Activated naive CD4-positive, alpha-beta T cell treated with anti-CD3 and anti-CD28 coated beads for 36 hours (primary cell): ENCODE measurements at regions not wholly inside any gene's neighbourhood (a gene's known extent, or its start where the extent isn't known, plus 50 kb on each side); places are given as distances from the start of the nearest gene placed in this dataset.
"Not testable (repeated sequence)": the region's sequence is repeated elsewhere in the genome, so short reads cannot be mapped to it uniquely, and the experiment has no call there.

ENCODE experiments used
- CTCF ChIA-PET: fragments of 350-600 bp; sonication (Branson Sonifier 250); formaldehyde crosslinking; loops from one replicate; lab custom pipeline; 2021; ENCODE audit warnings: antibody characterized with exemption; lab: Charles Lee
- DNase-seq: peaks from one replicate; pipeline ENCODE4 v3.0.0-alpha.2; 2020
- H3K27ac Mint-ChIP-seq: one replicate; pipeline ENCODE4 v1.8.0; 2021; ENCODE audit warnings: mild to moderate bottlenecking, mixed read lengths
- H3K27me3 Mint-ChIP-seq: one replicate; pipeline ENCODE4 v1.8.0; 2021; ENCODE audit warnings: low read depth, mixed read lengths
- H3K36me3 Mint-ChIP-seq: one replicate; pipeline ENCODE4 v1.8.0; 2021; ENCODE audit warnings: low read depth, mixed read lengths
- H3K4me1 Mint-ChIP-seq: one replicate; pipeline ENCODE4 v1.8.0; 2021; ENCODE audit warnings: low read depth, mixed read lengths
- H3K4me3 Mint-ChIP-seq: one replicate; pipeline ENCODE4 v1.8.0; 2021; ENCODE audit warnings: mild to moderate bottlenecking, moderate library complexity, mixed read lengths
- H3K9me3 Mint-ChIP-seq: one replicate; pipeline ENCODE4 v1.8.0; 2021; ENCODE audit warnings: mixed read lengths
- intact Hi-C: fragments of 100-400 bp; cut with micrococcal nuclease; formaldehyde crosslinking; loops from one replicate; pipeline ENCODE4 v1.15.1; 2023

DNA sequence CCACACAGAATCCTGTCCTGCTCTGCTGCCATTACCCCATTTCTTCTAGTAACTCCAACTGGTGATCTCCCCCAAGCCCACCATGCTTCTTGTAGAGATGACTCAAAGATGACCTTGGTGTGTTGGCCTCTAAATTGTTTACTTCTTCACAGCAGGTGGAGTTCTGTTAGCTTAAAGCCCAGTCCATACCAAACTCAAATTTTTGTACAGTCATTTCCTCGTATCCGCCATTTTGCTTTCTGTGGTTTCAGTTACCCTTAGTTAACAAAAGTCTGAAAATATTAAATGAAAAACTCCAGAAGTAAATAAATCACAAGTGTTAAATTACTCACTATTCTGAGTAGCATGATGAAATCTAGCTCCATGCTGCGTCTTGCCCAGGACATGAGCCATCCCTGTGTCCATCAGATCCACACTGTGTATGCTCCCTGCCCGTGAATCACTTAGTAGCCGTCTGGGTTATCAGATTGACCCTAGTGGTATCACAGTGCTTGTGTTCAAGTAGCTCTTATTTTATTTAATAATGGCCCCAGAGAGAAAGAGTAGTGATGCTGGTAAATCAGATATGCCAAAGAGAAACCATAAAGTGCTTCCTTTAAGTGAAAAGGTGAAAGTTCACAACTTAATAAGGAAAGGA lies 133.3 kb upstream of the NOL4 start:
- intact Hi-C loops, result no loop called here
- Mint-ChIP-seq H3K27me3 (no peaks in the 10 kb centered on the region), H3K27ac (no peak overlapping the region), H3K4me3 (no peak overlapping the region), H3K9me3 (peaks cover 2% of the 10 kb centered on the region), H3K4me1 (no peaks in the 10 kb centered on the region), H3K36me3 (no peaks in the 10 kb centered on the region)
- DNase-seq, result no peak
- CTCF ChIA-PET, result no interaction called here

DNA sequence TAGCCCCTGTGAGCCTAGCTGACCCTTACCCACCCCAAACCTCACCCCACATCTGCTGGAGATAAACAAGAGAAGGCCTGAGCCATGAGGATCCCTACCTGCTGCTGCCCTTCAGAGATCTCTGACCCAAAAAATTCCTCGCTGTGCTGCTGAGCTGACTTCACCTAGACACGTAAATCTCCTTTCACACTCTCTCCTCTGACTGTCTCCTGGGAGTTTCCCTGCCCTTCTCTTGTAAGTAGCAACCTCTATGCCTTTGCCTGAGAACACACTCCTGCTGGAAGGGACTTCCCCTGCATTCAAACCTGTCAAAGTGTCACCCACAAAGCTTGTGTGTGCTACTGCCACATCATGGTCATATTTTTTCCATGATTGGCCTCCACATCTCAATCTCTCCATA lies 134.2 kb upstream of the NOL4 start:
- intact Hi-C loops, result no loop called here
- Mint-ChIP-seq H3K4me1 (no peaks in the 10 kb centered on the region), H3K36me3 (no peaks in the 10 kb centered on the region), H3K27me3 (no peaks in the 10 kb centered on the region), H3K9me3 (peaks cover 2% of the 10 kb centered on the region), H3K27ac (no peak overlapping the region), H3K4me3 (no peak overlapping the region)
- DNase-seq, result no peak
- CTCF ChIA-PET, result no interaction called here

DNA sequence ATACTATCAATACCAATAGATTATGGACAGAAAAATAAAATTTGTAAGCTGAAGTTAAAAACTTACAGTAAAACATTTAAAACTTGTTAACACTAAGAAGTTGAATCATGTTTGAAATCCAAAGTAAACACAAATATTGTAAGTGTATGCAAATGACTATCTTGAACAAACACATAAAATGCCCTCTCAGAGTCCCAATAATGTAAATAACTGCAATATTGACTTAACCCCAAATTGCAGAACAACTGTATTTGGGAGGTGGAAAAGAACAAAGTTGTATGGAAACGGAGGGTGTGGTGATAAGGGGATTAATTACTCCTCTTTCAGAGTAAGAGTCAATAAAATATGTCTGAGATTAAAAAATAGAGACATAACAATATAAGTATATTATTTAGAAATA lies 140.0 kb upstream of the NOL4 start:
- intact Hi-C loops, result no loop called here
- H3K4me1 Mint-ChIP-seq, result no peaks in the 10 kb centered on the region
- H3K27me3 Mint-ChIP-seq, result no peaks in the 10 kb centered on the region
- H3K4me3 Mint-ChIP-seq, result no peak overlapping the region
- CTCF ChIA-PET, result no interaction called here
- no peaks in the 10 kb centered on the region for H3K36me3 Mint-ChIP-seq
- no peak overlapping the region for H3K27ac Mint-ChIP-seq
- DNase-seq, result no peak
- no peaks in the 10 kb centered on the region for H3K9me3 Mint-ChIP-seq

DNA sequence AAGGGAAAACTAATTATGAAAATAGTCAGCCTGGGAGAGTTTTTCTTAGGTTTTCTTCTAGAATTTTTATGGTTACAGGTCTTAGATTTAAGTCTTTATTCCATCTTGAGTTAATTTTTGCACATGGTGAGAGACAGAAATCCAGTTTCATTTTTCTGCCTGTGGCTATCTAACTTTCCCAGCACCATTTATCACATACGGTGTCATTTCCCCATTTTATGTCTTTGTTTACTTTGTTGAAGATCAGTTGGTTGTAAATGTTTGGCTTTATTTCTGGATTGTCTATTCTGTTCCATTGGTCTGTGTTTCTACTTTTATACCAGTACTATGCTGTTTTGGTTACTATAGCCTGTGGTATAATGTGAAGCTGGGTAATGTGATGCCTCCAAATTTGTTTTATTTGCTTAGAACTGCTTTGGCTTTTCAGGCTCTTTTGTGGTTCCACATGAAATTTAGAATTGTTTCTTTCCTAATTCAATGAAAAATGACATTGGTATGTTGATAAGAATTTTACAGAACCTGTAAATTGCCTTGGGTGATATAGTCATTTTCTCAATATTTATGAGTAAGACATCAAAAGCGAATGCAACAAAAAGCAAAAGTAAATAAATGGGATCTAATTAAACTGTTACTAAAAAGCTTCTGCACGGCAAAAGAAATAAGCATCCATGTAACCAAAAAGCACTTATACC lies 146.1 kb upstream of the NOL4 start:
- no peak overlapping the region for H3K4me3 Mint-ChIP-seq
- H3K9me3 Mint-ChIP-seq, result peaks cover 3% of the 10 kb centered on the region
- DNase-seq, result no peak
- H3K27ac Mint-ChIP-seq, result no peak overlapping the region
- intact Hi-C loops, result no loop called here
- H3K27me3 Mint-ChIP-seq, result no peaks in the 10 kb centered on the region
- H3K36me3 Mint-ChIP-seq, result no peaks in the 10 kb centered on the region
- CTCF ChIA-PET, result interaction anchor here (0.6 kb wide), 1 partner anchor 1485 kb away, joined by 3 read pairs; no protein-coding TSS in a partner anchor
- H3K4me1 Mint-ChIP-seq, result no peaks in the 10 kb centered on the region

DNA sequence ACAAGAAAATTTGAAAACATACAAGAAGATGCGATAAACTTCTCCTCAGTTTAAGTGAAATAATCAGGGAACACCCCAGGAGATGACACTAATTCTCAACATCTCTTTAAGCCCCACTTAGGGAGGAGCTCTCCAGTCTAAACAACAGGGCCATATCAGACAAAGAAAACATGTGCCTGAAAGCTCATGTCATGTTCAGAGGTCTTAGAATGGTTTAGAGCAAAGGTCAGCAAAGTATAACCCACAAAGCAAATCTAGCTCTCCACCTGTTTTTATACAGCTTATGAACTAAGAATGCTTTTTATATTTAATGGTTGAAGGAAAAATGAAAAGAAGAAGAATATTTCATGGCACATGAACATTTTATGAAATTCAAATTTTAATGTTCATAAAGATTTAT lies 155.6 kb upstream of the NOL4 start:
- H3K4me3 Mint-ChIP-seq, result no peak overlapping the region

DNA sequence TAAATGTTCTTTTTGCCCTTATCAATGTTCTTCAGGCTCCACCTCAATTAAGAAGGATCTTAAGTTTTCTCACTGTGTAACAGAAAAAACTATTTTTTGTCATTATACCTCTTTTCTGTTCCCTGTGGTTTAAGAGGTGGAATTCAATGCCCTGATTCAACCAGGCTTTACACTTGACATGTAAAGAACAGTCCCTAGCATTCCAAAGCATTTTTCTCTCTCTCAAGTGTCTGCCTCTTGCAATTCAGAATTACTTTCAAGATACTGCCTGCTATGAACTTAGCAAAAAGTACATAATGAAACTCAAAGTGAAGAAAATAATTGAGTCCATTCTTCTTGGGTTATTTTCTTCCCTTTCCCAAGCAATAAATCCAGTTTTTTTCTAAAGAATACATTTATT lies 160.6 kb upstream of the NOL4 start:
- H3K36me3 Mint-ChIP-seq, result no peaks in the 10 kb centered on the region
- H3K9me3 Mint-ChIP-seq, result peaks cover 3% of the 10 kb centered on the region
- intact Hi-C loops, result no loop called here
- CTCF ChIA-PET, result no interaction called here
- H3K4me1 Mint-ChIP-seq, result no peaks in the 10 kb centered on the region
- DNase-seq, result no peak
- no peak overlapping the region for H3K27ac Mint-ChIP-seq
- no peaks in the 10 kb centered on the region for H3K27me3 Mint-ChIP-seq
- no peak overlapping the region for H3K4me3 Mint-ChIP-seq

More for the DNA sequence above, 155.6 kb upstream of the NOL4 start:
- no peaks in the 10 kb centered on the region for H3K27me3 Mint-ChIP-seq
- DNase-seq, result no peak
- CTCF ChIA-PET, result no interaction called here
- H3K27ac Mint-ChIP-seq, result no peak overlapping the region
- H3K36me3 Mint-ChIP-seq, result no peaks in the 10 kb centered on the region
- no peaks in the 10 kb centered on the region for H3K4me1 Mint-ChIP-seq
- no peaks in the 10 kb centered on the region for H3K9me3 Mint-ChIP-seq
- intact Hi-C loops, result no loop called here

DNA sequence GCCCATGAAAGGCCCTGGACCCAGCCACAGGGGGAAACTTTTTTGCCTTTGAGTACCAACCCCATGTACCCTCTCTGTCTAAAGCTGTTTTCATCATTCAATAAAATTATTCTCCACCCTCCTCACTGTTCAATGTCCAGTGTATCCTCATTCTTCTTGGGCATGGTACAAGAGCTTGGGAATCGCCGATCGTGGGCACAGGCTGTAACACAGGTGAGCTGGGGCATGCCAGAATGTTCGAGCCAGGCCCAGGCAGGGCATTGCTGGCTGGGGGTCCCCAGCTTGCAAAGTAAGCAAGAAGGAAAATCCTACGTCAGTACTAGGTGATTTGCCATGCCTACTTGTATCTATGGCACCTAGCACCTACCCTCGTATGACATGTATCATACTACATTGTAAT lies 162.1 kb upstream of the NOL4 start:
- Mint-ChIP-seq H3K27ac (no peak overlapping the region), H3K4me1 (no peaks in the 10 kb centered on the region), H3K36me3 (no peaks in the 10 kb centered on the region), H3K27me3 (no peaks in the 10 kb centered on the region), H3K4me3 (no peak overlapping the region), H3K9me3 (peaks cover 3% of the 10 kb centered on the region)
- intact Hi-C loops, result no loop called here
- no peak for DNase-seq
- CTCF ChIA-PET, result no interaction called here

DNA sequence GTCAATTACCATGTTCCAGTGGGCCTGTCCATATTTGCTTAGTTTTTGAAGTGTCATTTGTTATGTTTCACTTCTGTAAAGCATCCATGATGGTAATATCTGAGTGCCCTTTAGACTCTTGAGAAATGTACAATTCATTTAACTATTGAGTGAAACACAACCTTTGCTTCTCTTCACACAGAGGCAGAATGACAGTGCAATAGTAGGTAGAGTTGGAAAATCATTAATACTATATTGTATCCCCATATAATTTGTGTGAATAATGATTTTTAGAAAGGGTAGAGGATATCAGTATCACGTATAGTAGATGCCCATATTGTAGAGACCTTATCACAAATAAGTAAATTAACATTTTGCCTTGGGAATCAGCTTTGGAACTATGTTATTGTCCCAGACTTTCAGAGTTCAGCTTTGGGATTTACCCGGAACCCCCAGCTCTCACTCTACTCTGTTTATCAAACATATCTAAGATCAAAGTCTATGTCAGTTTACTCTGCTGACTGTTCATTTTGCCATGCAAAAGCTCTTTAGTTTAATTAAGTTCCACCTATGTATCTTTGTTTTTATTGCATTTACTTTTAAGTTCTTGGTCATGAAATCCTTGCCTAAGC lies 172.7 kb upstream of the NOL4 start:
- peaks cover 2% of the 10 kb centered on the region for H3K9me3 Mint-ChIP-seq
- DNase-seq, result no peak
- no peaks in the 10 kb centered on the region for H3K27me3 Mint-ChIP-seq
- no peaks in the 10 kb centered on the region for H3K36me3 Mint-ChIP-seq
- no peak overlapping the region for H3K27ac Mint-ChIP-seq
- intact Hi-C loops, result no loop called here
- no peaks in the 10 kb centered on the region for H3K4me1 Mint-ChIP-seq
- no peak overlapping the region for H3K4me3 Mint-ChIP-seq
- CTCF ChIA-PET, result no interaction called here

DNA sequence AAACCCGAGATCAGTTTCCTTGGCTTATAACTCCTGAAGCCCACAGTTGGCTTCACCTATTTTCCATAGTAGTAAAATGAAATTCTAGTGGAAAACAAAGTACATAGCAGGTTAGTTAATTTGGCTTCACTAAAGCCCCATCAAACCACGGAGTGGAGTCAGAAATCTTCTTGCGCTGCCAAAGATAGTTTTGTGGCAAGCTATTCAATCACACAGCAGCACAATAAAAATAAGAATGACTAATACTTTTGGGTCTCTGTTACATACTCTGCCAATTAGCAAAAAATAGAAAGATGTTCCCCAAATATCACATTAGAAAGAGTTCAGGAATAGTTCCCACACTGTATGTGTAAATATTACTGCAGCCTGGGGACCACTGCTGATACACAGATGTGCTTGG lies 175.2 kb upstream of the NOL4 start:
- Mint-ChIP-seq H3K27me3 (no peaks in the 10 kb centered on the region), H3K27ac (no peak overlapping the region), H3K9me3 (peaks cover 6% of the 10 kb centered on the region), H3K4me3 (no peak overlapping the region), H3K36me3 (no peaks in the 10 kb centered on the region), H3K4me1 (no peaks in the 10 kb centered on the region)
- DNase-seq, result no peak
- intact Hi-C loops, result no loop called here
- CTCF ChIA-PET, result no interaction called here

DNA sequence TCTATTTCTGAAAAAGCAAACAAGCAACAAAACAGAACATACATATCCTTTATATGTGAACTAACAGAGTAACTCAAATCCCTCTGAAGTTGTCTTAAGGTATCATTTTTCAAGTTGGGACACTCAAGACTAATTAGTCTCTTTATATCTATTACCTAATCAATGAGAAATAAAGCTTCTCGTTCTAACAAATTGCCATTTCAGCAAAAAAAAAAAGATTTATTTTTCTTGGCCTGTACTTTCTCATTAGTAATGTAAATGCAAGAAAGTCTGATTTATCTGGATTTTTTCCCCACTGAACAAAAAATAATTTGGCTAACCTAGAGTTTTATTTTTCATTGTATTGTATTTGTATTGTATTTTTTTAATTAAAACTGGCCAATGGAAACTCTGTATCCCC lies 176.1 kb upstream of the NOL4 start:
- Mint-ChIP-seq H3K9me3 (peaks cover 4% of the 10 kb centered on the region), H3K27ac (no peak overlapping the region), H3K36me3 (no peaks in the 10 kb centered on the region), H3K4me3 (no peak overlapping the region), H3K4me1 (no peaks in the 10 kb centered on the region), H3K27me3 (no peaks in the 10 kb centered on the region)
- DNase-seq, result no peak
- intact Hi-C loops, result no loop called here
- CTCF ChIA-PET, result no interaction called here

DNA sequence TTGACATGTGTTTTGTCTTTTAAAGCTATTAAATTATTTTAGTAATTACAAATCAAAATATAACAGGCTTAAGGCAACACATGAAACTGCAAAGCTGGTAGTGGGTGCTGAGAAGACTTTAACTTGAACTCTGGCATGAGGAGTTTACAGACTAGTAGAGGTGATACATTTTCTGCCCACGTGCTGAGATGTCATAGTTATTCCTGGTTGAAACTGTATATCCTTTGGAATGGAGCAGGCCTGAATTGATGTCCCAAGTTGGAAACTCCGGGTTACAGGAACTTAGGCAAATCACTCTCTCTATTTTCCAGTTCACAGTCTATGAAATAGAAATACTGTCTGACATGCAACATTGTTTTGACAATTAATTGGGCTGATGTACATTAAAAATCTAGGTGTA lies 177.1 kb upstream of the NOL4 start:
- Mint-ChIP-seq H3K4me1 (no peaks in the 10 kb centered on the region), H3K27ac (no peak overlapping the region), H3K36me3 (no peaks in the 10 kb centered on the region), H3K4me3 (no peak overlapping the region), H3K9me3 (peaks cover 4% of the 10 kb centered on the region), H3K27me3 (no peaks in the 10 kb centered on the region)
- DNase-seq, result no peak
- intact Hi-C loops, result no loop called here
- CTCF ChIA-PET, result no interaction called here

DNA sequence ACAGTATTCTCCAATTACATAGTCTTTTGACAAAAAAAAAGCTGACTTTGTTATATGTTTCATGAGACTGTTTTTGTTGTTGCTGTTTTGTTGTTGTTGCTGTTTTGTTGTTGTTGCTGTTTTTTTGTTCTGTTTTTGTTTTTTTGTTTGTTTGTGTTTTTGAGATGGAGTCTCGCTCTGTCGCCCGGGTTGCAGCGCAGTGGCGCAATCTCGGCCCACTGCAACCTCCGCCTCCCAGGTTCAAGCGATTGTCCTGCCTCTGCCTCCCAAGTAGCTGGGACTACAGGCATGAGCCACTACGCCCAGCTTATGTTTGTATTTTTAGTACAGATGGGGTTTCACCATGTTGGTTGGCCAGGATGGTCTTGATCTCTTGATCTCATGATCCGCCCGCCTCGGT lies 182.8 kb upstream of the NOL4 start:
- H3K27ac Mint-ChIP-seq, intact Hi-C loops, H3K36me3 Mint-ChIP-seq, DNase-seq, H3K4me1 Mint-ChIP-seq, H3K27me3 Mint-ChIP-seq, H3K9me3 Mint-ChIP-seq, H3K4me3 Mint-ChIP-seq, CTCF ChIA-PET: not testable (repeated sequence)

DNA sequence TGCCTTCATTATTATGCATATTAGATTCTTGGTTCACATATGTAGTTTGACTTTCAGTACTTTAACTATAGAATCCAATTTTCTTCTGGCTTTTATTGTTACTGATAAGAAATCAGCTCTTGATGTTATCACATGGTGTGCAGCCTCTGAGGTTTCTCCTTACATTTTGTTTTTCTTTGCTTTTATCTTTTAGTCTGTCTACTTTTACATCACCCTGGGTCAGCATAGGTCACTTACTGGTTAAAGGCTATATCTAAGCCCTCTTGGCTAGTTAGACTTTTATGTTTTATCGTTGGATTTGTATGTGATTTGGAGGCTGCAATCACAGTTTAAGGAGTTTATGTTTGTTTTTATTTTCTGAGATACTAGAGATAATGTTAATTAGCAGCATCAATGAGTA lies 187.2 kb upstream of the NOL4 start:
- H3K36me3 Mint-ChIP-seq, result no peaks in the 10 kb centered on the region
- no peak overlapping the region for H3K4me3 Mint-ChIP-seq
- H3K27ac Mint-ChIP-seq, result no peak overlapping the region
- no peak for DNase-seq
- no peaks in the 10 kb centered on the region for H3K4me1 Mint-ChIP-seq
- no peaks in the 10 kb centered on the region for H3K27me3 Mint-ChIP-seq
- intact Hi-C loops, result no loop called here
- CTCF ChIA-PET, result no interaction called here
- peaks cover 3% of the 10 kb centered on the region for H3K9me3 Mint-ChIP-seq
